ENCODE measurements at regions not wholly inside any gene's neighbourhood (a gene's known extent, or its start where the extent isn't known, plus 50 kb on each side); places are given as distances from the start of the nearest gene placed in this dataset.

- no peak for DNase-seq (ENCODE audit: low spot score)
Measured at GRCh38 chr10:129233351-129234148, 233.5 kb upstream of the MGMT start.

- no peak for DNase-seq (ENCODE audit: low spot score)
Measured at GRCh38 chr10:129236274-129236691, 230.8 kb upstream of the MGMT start.

GRCh38 chr10:129241461-129241860, 225.6 kb upstream of the MGMT start:
- DNase-seq (ENCODE audit: low spot score) = no peak

GRCh38 chr10:129244298-129244697, 222.7 kb upstream of the MGMT start:
- no peak for DNase-seq (ENCODE audit: low spot score)

GRCh38 chr10:129244757-129245156, 222.3 kb upstream of the MGMT start:
- no peak for DNase-seq (ENCODE audit: low spot score)

GRCh38 chr10:129253161-129253864, 213.7 kb upstream of the MGMT start:
- no peak for DNase-seq (ENCODE audit: low spot score)

- DNase-seq (ENCODE audit: low spot score) = no peak
Measured at GRCh38 chr10:129253865-129254179, 213.2 kb upstream of the MGMT start.

- DNase-seq (ENCODE audit: low spot score) = no peak
Measured at GRCh38 chr10:129258283-129258923, 208.6 kb upstream of the MGMT start.

GRCh38 chr10:129259128-129259815, 207.8 kb upstream of the MGMT start:
- DNase-seq (ENCODE audit: low spot score) = no peak

GRCh38 chr10:129272176-129272575, 194.9 kb upstream of the MGMT start:
- DNase-seq (ENCODE audit: low spot score) = no peak

GRCh38 chr10:129272866-129273650, 194.0 kb upstream of the MGMT start:
- DNase-seq (ENCODE audit: low spot score) = no peak

- no peak for DNase-seq (ENCODE audit: low spot score)
Measured at GRCh38 chr10:129273860-129274259, 193.2 kb upstream of the MGMT start.

GRCh38 chr10:129274748-129275474, 192.1 kb upstream of the MGMT start:
- no peak for DNase-seq (ENCODE audit: low spot score)

GRCh38 chr10:129275886-129276285, 191.2 kb upstream of the MGMT start:
- DNase-seq (ENCODE audit: low spot score) = no peak

GRCh38 chr10:129277084-129277483, 190.0 kb upstream of the MGMT start:
- no peak for DNase-seq (ENCODE audit: low spot score)

GRCh38 chr10:129277841-129278240, 189.2 kb upstream of the MGMT start:
- DNase-seq (ENCODE audit: low spot score) = no peak

- DNase-seq (ENCODE audit: low spot score) = no peak
Measured at GRCh38 chr10:129278686-129279085, 188.4 kb upstream of the MGMT start.

GRCh38 chr10:129279446-129280154, 187.4 kb upstream of the MGMT start:
- DNase-seq (ENCODE audit: low spot score) = no peak

GRCh38 chr10:129280155-129280502, 186.9 kb upstream of the MGMT start:
- no peak for DNase-seq (ENCODE audit: low spot score)

GRCh38 chr10:129280908-129281586, 186.0 kb upstream of the MGMT start:
- DNase-seq (ENCODE audit: low spot score) = no peak

Measured in AG20443 (cell line).